Right atrium auricular region (tissue), 2 donors: ENCODE measurements at regions not wholly inside any gene's neighbourhood (a gene's known extent, or its start where the extent isn't known, plus 50 kb on each side); places are given as distances from the start of the nearest gene placed in this dataset.

Source experiments
- DNase-seq: peaks from one replicate; pipeline ENCODE4 v3.0.0-alpha.2; 2019; ENCODE audit warnings: low spot score
- H3K27ac ChIP-seq, 2 donors: fragments of 200-600 bp; sonication (generic); 1 replicate in 1 of 2; 2 replicates in 1 of 2; pipeline ENCODE4 v1.5.1; 2016 to 2019
- H3K27me3 ChIP-seq, 2 donors: fragments of 200-600 bp; sonication (generic); one replicate each; pipeline versions ENCODE4 v1.5.1 to v1.6.0; 2017 to 2019
- H3K36me3 ChIP-seq: fragments of 200-600 bp; sonication (generic); one replicate; pipeline ENCODE4 v1.5.1; 2016
- H3K4me1 ChIP-seq, 2 donors: fragments of 200-600 bp; sonication (generic); one replicate each; pipeline versions ENCODE4 v1.5.1 to v1.6.0; 2017 to 2019
- H3K4me3 ChIP-seq, 2 donors: fragments of 200-600 bp; sonication (generic); 1 replicate in 1 of 2; 2 replicates in 1 of 2; pipeline ENCODE4 v1.5.1; 2017 to 2019; ENCODE audit warnings: mild to moderate bottlenecking in 1 of 2, moderate library complexity in 1 of 2
- H3K9me3 ChIP-seq, 2 donors: fragments of 200-600 bp; sonication (generic); one replicate each; pipeline ENCODE4 v1.5.1; 2019
- CTCF ChIP-seq, 2 donors: fragments of 200-600 bp; sonication (generic); IDR thresholded peaks; one replicate each; pipeline ENCODE4 v1.5.1; 2019; ENCODE audit warnings: antibody characterized with exemption in 2 of 2

- no peak for DNase-seq
- H3K36me3 ChIP-seq: no peaks in the 10 kb centered on the region
- H3K27ac ChIP-seq: no peak overlapping the region
- peaks cover 0 to 3% of the 10 kb centered on the region in 2 donors for H3K9me3 ChIP-seq
- TF ChIP-seq CTCF (IDR thresholded peaks at IDR 0.05): no peak
- no peak overlapping the region for H3K4me3 ChIP-seq
- no peaks in the 10 kb centered on the region for H3K4me1 ChIP-seq
- no peaks in the 10 kb centered on the region for H3K27me3 ChIP-seq
Observed at GRCh38 chr10:27599546-27599945, 95.4 kb downstream of the RAB18 start.

- Histone ChIP-seq H3K9me3 (peaks cover 0 to 3% of the 10 kb centered on the region in 2 donors), H3K27ac (no peak overlapping the region), H3K4me3 (no peak overlapping the region), H3K27me3 (no peaks in the 10 kb centered on the region), H3K4me1 (no peaks in the 10 kb centered on the region), H3K36me3 (no peaks in the 10 kb centered on the region)
- no peak for TF ChIP-seq CTCF (IDR thresholded peaks at IDR 0.05)
- DNase-seq: no peak
Observed at GRCh38 chr10:27600930-27601329, 96.8 kb downstream of the RAB18 start.

GRCh38 chr10:27601503-27601902, 97.4 kb downstream of the RAB18 start:
- Histone ChIP-seq H3K9me3 (peaks cover 0 to 3% of the 10 kb centered on the region in 2 donors), H3K4me1 (no peaks in the 10 kb centered on the region), H3K27me3 (no peaks in the 10 kb centered on the region), H3K4me3 (no peak overlapping the region), H3K36me3 (no peaks in the 10 kb centered on the region), H3K27ac (no peak overlapping the region)
- DNase-seq: no peak
- TF ChIP-seq CTCF (IDR thresholded peaks at IDR 0.05): no peak

GRCh38 chr10:27601946-27602538, 97.9 kb downstream of the RAB18 start:
- Histone ChIP-seq H3K27ac (no peak overlapping the region), H3K4me1 (no peaks in the 10 kb centered on the region), H3K27me3 (no peaks in the 10 kb centered on the region), H3K9me3 (peaks cover 0 to 3% of the 10 kb centered on the region in 2 donors), H3K4me3 (no peak overlapping the region), H3K36me3 (no peaks in the 10 kb centered on the region)
- DNase-seq: no peak
- TF ChIP-seq CTCF (IDR thresholded peaks at IDR 0.05): no peak

- Histone ChIP-seq H3K27me3 (no peaks in the 10 kb centered on the region), H3K9me3 (peaks cover 0 to 3% of the 10 kb centered on the region in 2 donors), H3K36me3 (no peaks in the 10 kb centered on the region), H3K4me3 (no peak overlapping the region), H3K4me1 (no peaks in the 10 kb centered on the region), H3K27ac (no peak overlapping the region)
- no peak for TF ChIP-seq CTCF (IDR thresholded peaks at IDR 0.05)
- no peak for DNase-seq
Observed at GRCh38 chr10:27603104-27603503, 99.0 kb downstream of the RAB18 start.

- Histone ChIP-seq H3K4me1 (no peaks in the 10 kb centered on the region), H3K27me3 (no peaks in the 10 kb centered on the region), H3K9me3 (peaks cover 0 to 3% of the 10 kb centered on the region in 2 donors), H3K36me3 (no peaks in the 10 kb centered on the region), H3K4me3 (no peak overlapping the region), H3K27ac (no peak overlapping the region)
- TF ChIP-seq CTCF (IDR thresholded peaks at IDR 0.05): no peak
- DNase-seq: no peak
Observed at GRCh38 chr10:27605318-27605717, 101.2 kb downstream of the RAB18 start.
